Heart left ventricle (tissue), 16 donors: ENCODE measurements at regions not wholly inside any gene's neighbourhood (a gene's known extent, or its start where the extent isn't known, plus 50 kb on each side); places are given as distances from the start of the nearest gene placed in this dataset.

Experiments used
- ATAC-seq, 4 donors: fragments of 200-7000 bp; cut with Tn5 transposase; one replicate each; pipeline ENCODE4 v1.9.1; 2020 to 2022; ENCODE audit warnings: moderate library complexity in 4 of 4, mild to moderate bottlenecking in 3 of 4, moderate number of reproducible peaks in 1 of 4
- DNase-seq, 5 donors: peaks; one replicate each; pipeline ENCODE4 v3.0.0-alpha.2; 2020
- H3K27ac ChIP-seq, 12 donors: fragments of 200-600 bp; sonication (generic) in 4 of 12; one replicate each; pipeline versions ENCODE4 v1.5.0 to v1.8.0; 2016 to 2022; ENCODE audit warnings: mild to moderate bottlenecking in 2 of 12
- H3K27me3 ChIP-seq, 9 donors: fragments of 200-600 bp; sonication (generic) in 2 of 9; one replicate each; pipeline versions ENCODE4 v1.5.1 to v1.8.0; 2016 to 2022; ENCODE audit warnings: mild to moderate bottlenecking in 3 of 9
- H3K36me3 ChIP-seq, 9 donors: fragments of 200-600 bp; sonication (generic) in 2 of 9; one replicate each; pipeline versions ENCODE4 v1.5.0 to v1.8.0; 2018 to 2022; ENCODE audit warnings: mild to moderate bottlenecking in 2 of 9
- H3K4me1 ChIP-seq, 12 donors: fragments of 200-600 bp; sonication (generic) in 4 of 12; one replicate each; pipeline versions ENCODE4 v1.5.0 to v1.8.0; 2016 to 2022; ENCODE audit warnings: mild to moderate bottlenecking in 3 of 12
- H3K4me3 ChIP-seq, 12 donors: fragments of 200-600 bp; sonication (generic) in 4 of 12; one replicate each; pipeline versions ENCODE4 v1.5.0 to v1.8.0; 2017 to 2022; ENCODE audit warnings: mild to moderate bottlenecking in 9 of 12, moderate library complexity in 4 of 12
- H3K9me3 ChIP-seq, 12 donors: fragments of 200-600 bp; sonication (generic) in 4 of 12; one replicate each; pipeline versions ENCODE4 v1.5.0 to v1.8.0; 2016 to 2022; ENCODE audit warnings: mild to moderate bottlenecking in 1 of 12
- CTCF ChIP-seq, 12 donors: fragments of 200-600 bp; sonication (generic) in 4 of 12; IDR thresholded peaks; one replicate each; pipeline versions ENCODE4 v1.5.0 to v1.8.0; 2018 to 2022; ENCODE audit warnings: antibody characterized with exemption in 12 of 12, mild to moderate bottlenecking in 5 of 12
- POLR2A ChIP-seq, 2 donors: fragments of 450-650 bp; IDR thresholded peaks; one replicate each; pipeline ENCODE4 v1.6.1; 2017; ENCODE audit warnings: antibody characterized with exemption in 2 of 2, mild to moderate bottlenecking in 2 of 2, moderate library complexity in 2 of 2
- WGBS, 4 donors: extraction: QIAGEN DNeasy Blood & Tissue Kit in 2 of 4; methylation state at CpG; one replicate each; pipeline versions ENCODE4 v1.1.5 to v1.1.7; 2013 to 2018; 5-methylcytosine and 5-hydroxymethylcytosine counted together
- intact Hi-C, 10 donors: fragments of 100-400 bp; cut with DNase I; formaldehyde crosslinking; loops; one replicate each; pipeline versions ENCODE4 v1.11.1 to v1.14.2; 2022
- donor health status: ischemic (EF 13 %, LVEDD 7.1; RV severe dilation, severe dysfunction).
- donor health status: healthy with polysubstance abuse.
- donor health status: DM: no; HTN: yes; CAD: no.
- donor health status: DM: no; HTN: no; CAD: no.
- donor health status: ischemic (EF 25% LVEDD 6.9; RV normal size, moderate dysfunction).
- donor health status: ischemic (EF 25% LVEDD 5.7; RV mildly dilated, moderate dysfunction).
- donor health status: healthy.
- donor health status: DM: yes; HTN: yes; CAD: no.
- donor health status: ischemic (EF 35%, LVEDD 5.7; RV mildly dilated, moderate dysfunction).
- donor health status: nonischemic (EF 11% LVEDD 7.7; RV severe dilation, severe dysfunction).
- donor health status: DM: yes; HTN: yes; CAD: no.
- donor health status: PGD.
- donor health status: ischemic (EF 29% LVEDD 5.4; RV normal size, mild dysfunction).
- donor health status: nonischemic (EF 23%, LVEDD 6.1; RV moderate dilation, normal function).

- Histone ChIP-seq H3K36me3 (no peaks in the 10 kb centered on the region), H3K9me3 (peaks cover 0 to 11% (median 0%) of the 10 kb centered on the region in 12 donors), H3K4me1 (peaks cover 0 to 18% (median 0%) of the 10 kb centered on the region in 12 donors), H3K4me3 (peak overlapping the region in 2 of 12 donors; percentile 13 to 33), H3K27ac (peak overlapping the region in 1 of 12 donors; percentile 38), H3K27me3 (no peaks in the 10 kb centered on the region)
- ATAC-seq (no peak), DNase-seq (no peak)
- TF ChIP-seq CTCF (IDR thresholded peaks at IDR 0.05) = no peak
- no peak for TF ChIP-seq POLR2A (IDR thresholded peaks at IDR 0.05)
- intact Hi-C loops = no loop called here
- 36 to 49% (median 41%) methylated on average over 4 of the region's 4 CpGs for WGBS, 4 donors
These were observed 52.4 kb upstream of the UBL3 start for GRCh38 chr13:29902632-29903305.

- H3K4me1 ChIP-seq = peaks cover 0 to 18% (median 0%) of the 10 kb centered on the region in 12 donors
- H3K4me3 ChIP-seq = peak overlapping the region in 2 of 12 donors; percentile 13 to 33
- TF ChIP-seq POLR2A (IDR thresholded peaks at IDR 0.05) (no peak), CTCF (IDR thresholded peaks at IDR 0.05) (no peak)
- H3K27ac ChIP-seq = peak overlapping the region in 1 of 12 donors; percentile 38
- no peaks in the 10 kb centered on the region for H3K27me3 ChIP-seq
- no peaks in the 10 kb centered on the region for H3K36me3 ChIP-seq
- intact Hi-C loops = no loop called here
- H3K9me3 ChIP-seq = peaks cover 0 to 11% (median 0%) of the 10 kb centered on the region in 12 donors
- 59 to 65% (median 61%) methylated on average over 11 of the region's 11 CpGs for WGBS, 4 donors
- DNase-seq (peak in 3 of 5 donors; percentile 14 to 40 (median 21)), ATAC-seq (peak in 2 of 4 donors; percentile 30 to 47)
These were observed 51.6 kb upstream of the UBL3 start for GRCh38 chr13:29901710-29902631.
